Right ventricle myocardium inferior (tissue), 1 donor: ENCODE measurements at regions not wholly inside any gene's neighbourhood (a gene's known extent, or its start where the extent isn't known, plus 50 kb on each side); places are given as distances from the start of the nearest gene placed in this dataset.
"Not testable (repeated sequence)": the region's sequence is repeated elsewhere in the genome, so short reads cannot be mapped to it uniquely, and the experiment has no call there.

ENCODE experiments used
- ATAC-seq: fragments of 200-7000 bp; cut with Tn5 transposase; one replicate; pipeline ENCODE4 v1.9.1; 2020; ENCODE audit warnings: mild to moderate bottlenecking, moderate library complexity
- DNase-seq: peaks from one replicate; pipeline ENCODE4 v3.0.0; 2021; ENCODE audit errors: missing footprints
- intact Hi-C: fragments of 100-400 bp; cut with DNase I; formaldehyde crosslinking; loops from one replicate; pipeline ENCODE4 v1.11.0; 2022
- donor health status: DM: no; HTN: yes; CAD: no; lungs with severe emphysema.

GRCh38 chr1:16794609-16795008, 54.3 kb downstream of the RNU1-4 start:
- intact Hi-C loops, ATAC-seq: not testable (repeated sequence)
- peak; percentile 44 for DNase-seq

- intact Hi-C loops, DNase-seq: not testable (repeated sequence)
- peak; percentile 66 for ATAC-seq
These were observed 54.8 kb downstream of the RNU1-4 start for GRCh38 chr1:16795119-16795518.

GRCh38 chr1:16796179-16796578, 55.9 kb downstream of the RNU1-4 start:
- intact Hi-C loops, DNase-seq: not testable (repeated sequence)
- peak; percentile 49 for ATAC-seq

GRCh38 chr1:16796625-16797046, 56.3 kb downstream of the RNU1-4 start:
- DNase-seq, intact Hi-C loops: not testable (repeated sequence)
- ATAC-seq = peak; percentile 50

- intact Hi-C loops, DNase-seq, ATAC-seq: not testable (repeated sequence)
These were observed 56.7 kb downstream of the RNU1-4 start for GRCh38 chr1:16797065-16797464.

- ATAC-seq, intact Hi-C loops, DNase-seq: not testable (repeated sequence)
These were observed 57.7 kb downstream of the RNU1-4 start for GRCh38 chr1:16798050-16798449.
